Pons (tissue), 1 donor: ENCODE measurements at regions not wholly inside any gene's neighbourhood (a gene's known extent, or its start where the extent isn't known, plus 50 kb on each side); places are given as distances from the start of the nearest gene placed in this dataset.

Experiments
- DNase-seq: peaks from one replicate; pipeline ENCODE4 v3.0.0-alpha.2; 2016; ENCODE audit warnings: low spot score

GRCh38 chr16:35733278-35733965 lies 2274.0 kb downstream of the TP53TG3F start:
- no peak for DNase-seq

GRCh38 chr16:35733971-35734702 lies 2274.7 kb downstream of the TP53TG3F start:
- DNase-seq, result no peak

GRCh38 chr16:35734728-35735402 lies 2275.5 kb downstream of the TP53TG3F start:
- no peak for DNase-seq

GRCh38 chr16:35735403-35736251 lies 2276.2 kb downstream of the TP53TG3F start:
- DNase-seq, result no peak

GRCh38 chr16:35736546-35736945 lies 2277.1 kb downstream of the TP53TG3F start:
- no peak for DNase-seq

GRCh38 chr16:35737076-35737475 lies 2277.7 kb downstream of the TP53TG3F start:
- DNase-seq, result no peak

- DNase-seq, result no peak
Measured at GRCh38 chr16:35741546-35741945, 2282.1 kb downstream of the TP53TG3F start.

GRCh38 chr16:35743101-35743692 lies 2283.8 kb downstream of the TP53TG3F start:
- DNase-seq, result no peak

GRCh38 chr16:35744084-35744483 lies 2284.7 kb downstream of the TP53TG3F start:
- DNase-seq, result no peak

GRCh38 chr16:35744726-35745125 lies 2285.3 kb downstream of the TP53TG3F start:
- no peak for DNase-seq

GRCh38 chr16:35745191-35745590 lies 2285.8 kb downstream of the TP53TG3F start:
- no peak for DNase-seq

- DNase-seq, result no peak
Measured at GRCh38 chr16:35745821-35746248, 2286.4 kb downstream of the TP53TG3F start.

GRCh38 chr16:35746281-35746962 lies 2287.0 kb downstream of the TP53TG3F start:
- DNase-seq, result no peak

GRCh38 chr16:35746963-35747657 lies 2287.7 kb downstream of the TP53TG3F start:
- DNase-seq, result no peak

- no peak for DNase-seq
Measured at GRCh38 chr16:35747658-35748455, 2288.4 kb downstream of the TP53TG3F start.

GRCh38 chr16:35748621-35749252 lies 2289.3 kb downstream of the TP53TG3F start:
- DNase-seq, result no peak

GRCh38 chr16:35749253-35750141 lies 2290.1 kb downstream of the TP53TG3F start:
- no peak for DNase-seq

- DNase-seq, result no peak
Measured at GRCh38 chr16:35750157-35750689, 2290.8 kb downstream of the TP53TG3F start.
